ENCODE measurements at regions not wholly inside any gene's neighbourhood (a gene's known extent, or its start where the extent isn't known, plus 50 kb on each side); places are given as distances from the start of the nearest gene placed in this dataset.

- no peak for TF ChIP-seq EZH2 (IDR thresholded peaks at IDR 0.05; ENCODE audit: borderline replicate concordance, low read length)
- no peak for TF ChIP-seq CTCF (IDR thresholded peaks at IDR 0.05; ENCODE audit: low read length)
These were observed 201.7 kb upstream of the MGAT5 start for GRCh38 chr2:134052173-134052572.
